ENCODE measurements at regions not wholly inside any gene's neighbourhood (a gene's known extent, or its start where the extent isn't known, plus 50 kb on each side); places are given as distances from the start of the nearest gene placed in this dataset.

DNA sequence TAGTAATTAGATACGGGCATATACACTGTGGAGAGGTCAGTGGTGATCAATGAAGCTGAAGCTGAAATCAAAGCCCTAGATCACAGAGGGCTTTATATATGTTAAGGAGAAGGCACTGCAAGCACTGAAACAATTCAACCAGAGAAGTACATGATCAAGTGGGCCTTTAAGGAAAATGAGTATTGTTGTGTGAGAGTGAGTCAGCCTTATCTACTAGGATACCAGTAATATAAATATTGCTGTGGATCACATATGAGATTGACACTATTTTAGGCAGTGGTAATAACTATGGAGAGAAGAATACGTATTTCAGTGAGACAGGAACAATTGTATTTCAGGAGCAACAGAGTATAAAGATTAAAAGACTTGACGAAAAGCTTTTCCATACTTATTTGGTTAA is 1172.2 kb upstream of the GJE1 start:
- TF ChIP-seq YY1 (IDR thresholded peaks at IDR 0.05; ENCODE audit: insufficient read depth, insufficient read length) (no peak), ZNF274 (IDR thresholded peaks at IDR 0.05; ENCODE audit: low read depth, low read length) (no peak)
